DND-41 (cell line): ENCODE measurements at regions not wholly inside any gene's neighbourhood (a gene's known extent, or its start where the extent isn't known, plus 50 kb on each side); places are given as distances from the start of the nearest gene placed in this dataset.

Source experiments
- CTCF ChIP-seq: IDR thresholded peaks from 2 replicates; pipeline ENCODE4 v1.5.1; 2012; ENCODE audit warnings: borderline replicate concordance, low read length, moderate library complexity, mild to moderate bottlenecking; ENCODE audit not compliant: poor library complexity, severe bottlenecking; ENCODE audit errors: extremely low read depth
- EZH2 ChIP-seq: IDR thresholded peaks from 3 replicates; pipeline ENCODE4 v1.6.1; 2012; ENCODE audit warnings: borderline replicate concordance, low read depth, mild to moderate bottlenecking, moderate library complexity, low read length, inconsistent platforms; ENCODE audit not compliant: severe bottlenecking

DNA sequence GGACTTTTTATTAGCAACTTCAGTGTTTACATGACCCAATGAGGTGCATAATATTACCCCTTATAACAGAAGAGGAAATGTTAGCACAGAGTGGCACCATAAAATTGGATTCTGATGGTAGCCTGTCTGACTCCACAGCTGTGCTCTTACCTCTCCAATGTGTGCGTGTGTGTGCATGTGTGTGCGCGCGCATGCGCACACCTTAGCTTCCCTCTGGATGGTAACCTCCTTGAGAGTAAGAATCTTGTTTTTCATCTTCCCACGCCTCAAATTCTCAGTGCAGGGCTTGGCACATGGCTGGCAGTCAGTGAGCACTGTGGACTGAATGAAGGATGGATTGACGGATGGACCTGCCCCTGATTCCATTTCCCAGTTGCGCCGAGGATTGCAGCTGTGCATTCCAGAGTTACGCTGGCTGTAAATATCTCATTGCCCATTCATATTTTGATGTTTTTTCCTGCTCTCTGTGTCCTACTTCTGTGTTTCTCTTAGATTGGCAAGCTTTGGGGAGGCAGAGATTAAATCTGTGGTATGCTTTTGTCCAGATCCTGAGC is 99.2 kb upstream of the WASF3 start:
- no peak for TF ChIP-seq CTCF
- TF ChIP-seq EZH2 = no peak
